Stimulated activated CD4-positive, alpha-beta T cell treated with anti-CD3 and anti-CD28 coated beads, Interleukin-2, amount 100 ng/mL, for 24 hours (primary cell): ENCODE measurements at regions not wholly inside any gene's neighbourhood (a gene's known extent, or its start where the extent isn't known, plus 50 kb on each side); places are given as distances from the start of the nearest gene placed in this dataset.

Experiments
- DNase-seq, 2 donors: peaks; one replicate each; pipeline ENCODE4 v3.0.0-alpha.2; 2020

DNA sequence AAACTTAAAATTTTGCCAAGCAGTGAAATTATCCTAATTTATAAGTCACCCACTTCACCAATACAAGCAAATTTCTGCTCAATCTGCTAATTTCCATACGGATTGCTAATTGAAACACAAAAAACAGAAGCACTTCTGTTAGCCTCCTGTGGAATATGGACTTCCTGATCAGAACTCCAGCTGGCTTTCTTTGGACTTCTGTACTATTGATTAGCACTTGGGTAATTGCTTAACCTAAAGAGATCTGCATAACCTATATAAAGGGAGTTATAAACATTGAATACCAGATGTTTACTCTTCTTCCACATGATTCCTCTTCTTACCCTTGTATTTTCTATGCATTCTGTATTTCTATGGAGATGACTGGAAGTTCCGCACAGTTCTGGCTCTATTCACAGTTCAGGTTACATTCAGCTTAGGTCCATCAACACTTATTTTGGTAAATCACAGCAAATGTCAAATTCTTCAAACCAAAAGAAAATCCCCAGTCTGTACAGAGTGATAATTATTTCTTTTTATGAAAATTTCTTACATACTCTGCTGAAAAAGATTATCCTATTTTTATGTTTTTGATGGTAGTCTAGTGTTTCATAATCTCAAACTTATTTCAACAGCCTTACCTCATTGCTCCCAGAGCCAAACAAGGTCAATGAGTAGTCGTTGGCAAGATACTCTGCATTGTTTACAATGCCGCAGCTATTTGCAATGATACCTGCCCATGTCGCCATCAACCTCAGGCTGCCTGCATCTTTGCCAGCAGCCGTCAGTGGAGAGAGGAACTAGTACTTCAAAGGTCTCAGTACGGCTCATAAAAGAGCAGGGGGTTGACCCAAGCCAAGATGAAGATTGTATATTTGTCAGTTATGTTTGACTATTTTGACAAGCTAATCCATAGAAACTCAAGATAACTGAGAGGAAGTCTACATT lies 225.6 kb downstream of the AHR start:
- no peak for DNase-seq

DNA sequence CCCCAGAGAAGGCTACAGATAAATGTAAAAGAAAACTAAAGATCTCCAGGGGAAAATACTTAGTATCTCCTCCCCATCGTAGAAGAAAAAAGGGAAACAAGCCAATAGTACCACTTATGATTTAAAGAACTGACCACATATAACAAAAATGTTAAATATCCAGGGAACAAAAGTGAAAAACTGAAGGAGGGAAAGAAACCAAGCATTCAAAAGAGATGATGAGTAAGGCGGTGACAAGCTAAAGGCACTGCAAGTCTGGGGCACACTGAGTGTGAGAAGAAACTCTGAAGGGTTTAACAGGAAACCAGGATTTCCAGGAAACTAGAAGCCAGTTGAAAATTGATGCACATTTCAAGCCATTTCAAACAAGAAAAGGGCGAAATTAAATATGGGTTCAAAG lies 226.3 kb downstream of the AHR start:
- DNase-seq, result no peak

DNA sequence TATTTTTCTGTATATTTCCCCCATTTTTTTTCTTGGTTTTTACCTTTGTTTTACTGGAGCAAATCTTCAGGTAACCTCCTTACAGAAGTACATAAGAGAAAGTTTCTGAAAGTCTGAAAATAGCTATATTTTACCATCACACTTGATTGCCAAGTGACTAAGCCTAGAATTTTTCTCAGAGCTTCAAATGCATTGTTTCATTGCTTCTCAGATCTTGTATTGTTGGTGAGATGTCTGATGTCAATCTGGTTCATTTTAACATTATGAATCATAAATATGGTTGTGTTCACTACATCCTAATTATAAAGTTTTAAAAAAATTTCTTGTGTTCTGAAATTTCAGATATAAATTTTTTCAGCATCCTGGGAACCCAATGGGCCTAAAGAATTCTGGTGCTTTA lies 228.2 kb downstream of the AHR start:
- DNase-seq, result no peak

DNA sequence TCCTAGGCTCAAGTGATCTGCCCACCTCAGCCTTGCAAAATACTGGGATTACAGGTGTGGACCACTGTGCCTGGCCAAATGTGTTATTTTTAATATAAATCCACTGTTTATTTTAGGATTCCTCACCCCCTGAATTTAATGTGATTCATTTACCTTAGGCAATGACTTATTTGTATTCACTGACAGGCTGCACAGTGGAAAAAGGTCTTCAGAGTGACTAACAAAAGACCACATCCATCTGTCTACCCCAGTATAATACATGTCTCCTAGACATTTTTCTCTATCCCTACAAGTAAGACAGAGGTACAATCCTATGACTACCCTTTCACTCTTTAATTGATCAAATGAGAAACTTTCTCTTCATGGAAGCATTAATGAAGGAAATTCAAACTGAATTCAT lies 230.2 kb downstream of the AHR start:
- no peak for DNase-seq

DNA sequence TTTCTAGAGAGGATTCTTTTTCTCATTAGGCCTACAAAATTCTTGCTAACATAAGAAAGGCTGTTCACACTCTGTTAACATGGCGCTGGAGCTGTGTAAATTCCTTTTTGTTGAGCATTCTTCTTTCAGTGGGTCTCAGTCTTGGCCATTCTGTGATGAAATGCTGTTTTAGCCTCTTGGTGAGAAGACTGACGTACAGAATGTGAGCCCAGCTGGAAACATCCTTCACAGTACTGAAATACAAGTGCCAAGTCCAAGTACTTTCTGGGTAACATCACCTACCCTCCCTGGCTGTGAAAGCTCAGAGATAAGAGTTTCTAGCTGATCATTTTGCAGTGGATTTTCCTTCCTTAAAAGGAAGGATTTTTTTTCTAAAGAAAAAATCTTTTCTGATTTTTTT lies 231.8 kb downstream of the AHR start:
- no peak for DNase-seq

DNA sequence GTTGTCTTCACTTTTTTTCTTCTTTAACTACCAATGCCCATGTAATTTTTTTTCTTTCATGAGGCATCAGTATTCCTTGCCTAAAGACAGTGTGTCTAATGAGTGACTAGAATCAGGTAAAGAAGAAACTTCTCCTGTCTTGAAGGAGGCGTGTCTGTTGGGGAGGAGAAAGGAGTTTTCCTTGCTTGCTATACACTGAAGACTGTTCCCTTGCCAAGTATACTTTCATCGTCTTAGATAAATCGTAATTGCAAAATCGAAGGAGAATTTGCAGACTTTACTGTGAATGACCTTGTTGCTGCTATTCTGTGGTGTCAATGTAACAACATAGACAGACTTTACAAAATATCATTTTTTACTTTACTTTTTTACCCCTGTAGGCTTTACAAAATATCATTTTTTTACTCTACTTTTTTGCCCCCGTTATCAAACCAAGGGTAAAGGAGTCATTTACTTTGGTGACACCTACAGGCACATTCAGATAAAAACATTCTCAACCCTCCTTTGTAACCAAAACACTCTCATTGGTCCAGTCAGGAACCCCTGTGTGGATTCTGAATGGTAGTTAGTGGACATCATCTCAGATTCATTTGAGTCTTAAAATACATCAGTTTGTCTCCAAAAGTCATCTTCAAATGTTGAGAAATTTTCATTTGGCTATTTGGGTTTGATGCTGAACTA lies 232.4 kb downstream of the AHR start:
- DNase-seq, result no peak

DNA sequence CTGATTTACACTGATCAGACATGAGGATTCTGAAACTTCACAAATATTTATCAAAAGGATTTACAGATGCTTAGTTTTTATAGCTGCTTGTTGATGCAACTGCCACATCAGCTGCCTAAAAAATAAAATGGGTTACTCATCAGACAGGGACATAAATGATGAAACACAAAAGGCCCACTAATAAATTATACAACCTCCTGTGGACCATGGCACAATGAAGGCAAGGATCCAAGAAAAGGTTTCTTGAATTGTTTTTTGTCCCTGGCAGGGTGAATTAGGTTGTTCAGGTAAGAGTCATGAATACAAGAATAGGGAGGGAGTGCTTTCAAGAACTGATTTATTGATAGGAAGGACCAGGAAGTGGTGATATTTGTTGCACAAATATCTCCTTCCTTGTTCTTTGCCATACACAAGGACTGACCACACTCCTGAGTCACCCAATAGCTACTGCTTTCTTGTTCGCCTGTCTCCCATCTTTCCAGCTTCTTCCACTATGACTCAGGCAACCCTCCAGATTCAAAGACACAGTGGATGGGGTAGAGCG lies 234.5 kb downstream of the AHR start:
- no peak for DNase-seq

DNA sequence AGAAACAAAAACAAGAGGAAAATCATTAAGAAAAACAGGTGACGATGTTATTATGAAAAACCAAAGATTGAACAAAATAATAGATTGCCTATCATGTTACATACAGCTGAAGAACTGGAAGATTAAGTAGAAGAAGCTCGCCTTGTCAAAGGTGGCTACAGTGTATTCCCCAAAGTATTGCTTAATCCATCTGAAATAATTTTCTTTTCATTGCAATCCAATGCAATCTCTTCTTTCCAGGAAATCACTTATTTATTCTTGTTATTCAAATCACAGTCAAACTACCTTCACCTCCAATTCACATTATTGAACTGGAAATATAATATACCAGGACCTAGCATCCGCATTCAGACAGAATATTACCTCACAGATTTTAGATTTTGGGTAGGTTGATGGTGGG lies 235.9 kb downstream of the AHR start:
- no peak for DNase-seq

DNA sequence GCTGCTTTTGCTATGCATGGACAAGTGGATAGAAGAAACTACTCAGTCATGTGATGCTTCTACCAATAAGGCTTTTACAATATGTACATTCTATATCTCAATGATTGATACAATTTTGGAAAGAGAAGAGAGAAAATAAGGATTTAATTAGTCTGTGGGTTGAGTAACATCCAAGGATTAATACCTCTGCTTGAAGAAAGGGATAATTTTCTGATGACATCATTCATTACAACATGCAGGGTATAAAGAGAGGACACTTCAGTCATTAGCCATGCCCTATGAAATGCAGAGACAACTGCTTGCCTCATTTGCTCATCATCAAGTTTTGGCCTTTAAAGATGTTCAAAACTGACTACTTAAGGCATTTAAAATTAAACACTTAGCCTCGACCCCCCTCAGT lies 237.3 kb downstream of the AHR start:
- DNase-seq, result no peak

DNA sequence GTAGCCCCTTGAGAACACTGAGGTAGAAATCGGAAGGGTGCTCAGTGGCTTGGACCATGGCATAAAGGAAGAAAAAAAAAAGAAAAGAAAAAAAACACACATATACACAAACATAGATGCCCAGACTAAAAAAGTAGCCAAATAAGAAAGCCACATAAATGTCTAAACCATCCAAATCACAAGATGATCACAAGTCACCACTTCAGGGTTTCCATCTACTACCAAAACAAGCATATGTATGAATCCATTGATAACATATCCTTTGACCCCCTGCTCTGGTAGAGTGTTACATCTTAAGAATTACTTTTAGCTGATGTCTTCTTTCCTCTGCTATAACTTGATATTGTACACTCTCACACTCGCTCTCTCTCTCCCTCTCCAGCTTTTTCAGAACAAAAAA lies 245.9 kb downstream of the AHR start:
- no peak for DNase-seq

DNA sequence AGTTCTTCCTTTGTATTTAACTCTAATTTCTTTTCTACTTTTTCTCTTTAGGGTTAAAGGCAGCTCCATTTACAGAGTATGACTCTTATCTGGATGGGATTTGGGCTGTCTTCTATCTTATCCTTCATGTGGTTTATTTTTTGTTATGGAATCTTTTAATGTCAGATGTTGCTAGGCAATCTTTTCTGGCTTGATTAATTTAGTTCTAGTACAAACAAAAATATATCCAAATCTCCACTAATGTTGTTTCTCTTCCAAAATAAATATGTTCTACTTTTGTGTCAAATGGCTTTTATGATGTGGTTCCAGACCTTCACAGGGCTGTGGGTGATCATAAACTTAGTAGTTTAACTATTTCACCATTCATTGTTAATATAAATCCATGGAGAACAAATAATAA lies 246.9 kb downstream of the AHR start:
- no peak for DNase-seq

DNA sequence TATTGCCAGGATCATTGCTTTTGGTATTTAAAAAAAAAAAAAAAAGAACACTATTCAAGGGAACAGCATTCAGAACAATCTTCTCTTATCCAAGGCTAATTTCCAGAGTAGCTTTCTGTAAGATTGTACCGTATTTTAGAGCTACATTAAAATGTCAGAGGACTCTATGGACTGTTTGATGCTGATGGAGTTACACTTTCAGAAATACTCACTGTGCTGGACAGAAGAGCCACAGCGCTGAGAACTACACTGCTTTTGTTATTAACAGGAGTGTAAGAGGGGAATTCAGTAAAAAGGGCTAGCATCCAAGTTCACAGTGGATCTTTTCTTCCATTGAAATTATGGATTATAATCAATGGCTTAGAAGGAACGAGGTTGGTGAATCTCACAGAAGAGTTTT lies 247.7 kb downstream of the AHR start:
- DNase-seq, result no peak

DNA sequence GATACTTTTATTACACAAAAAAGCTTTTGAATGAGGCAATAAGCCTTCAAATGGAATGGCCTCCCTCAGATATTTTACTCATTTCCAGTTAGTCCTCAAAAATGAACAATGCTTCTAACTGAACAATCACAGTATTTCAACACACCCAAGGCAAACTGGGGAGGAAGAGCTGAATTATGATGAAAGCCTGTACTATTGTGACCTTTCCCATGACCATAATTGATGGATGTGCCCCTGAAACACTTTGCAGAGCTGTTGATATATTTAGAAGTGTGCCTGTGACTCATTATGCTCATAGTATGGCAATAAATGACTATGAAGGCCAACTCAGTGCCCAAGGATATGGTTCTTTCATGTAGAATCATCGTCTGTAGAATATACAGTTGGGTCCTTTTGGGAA lies 248.1 kb downstream of the AHR start:
- no peak for DNase-seq

DNA sequence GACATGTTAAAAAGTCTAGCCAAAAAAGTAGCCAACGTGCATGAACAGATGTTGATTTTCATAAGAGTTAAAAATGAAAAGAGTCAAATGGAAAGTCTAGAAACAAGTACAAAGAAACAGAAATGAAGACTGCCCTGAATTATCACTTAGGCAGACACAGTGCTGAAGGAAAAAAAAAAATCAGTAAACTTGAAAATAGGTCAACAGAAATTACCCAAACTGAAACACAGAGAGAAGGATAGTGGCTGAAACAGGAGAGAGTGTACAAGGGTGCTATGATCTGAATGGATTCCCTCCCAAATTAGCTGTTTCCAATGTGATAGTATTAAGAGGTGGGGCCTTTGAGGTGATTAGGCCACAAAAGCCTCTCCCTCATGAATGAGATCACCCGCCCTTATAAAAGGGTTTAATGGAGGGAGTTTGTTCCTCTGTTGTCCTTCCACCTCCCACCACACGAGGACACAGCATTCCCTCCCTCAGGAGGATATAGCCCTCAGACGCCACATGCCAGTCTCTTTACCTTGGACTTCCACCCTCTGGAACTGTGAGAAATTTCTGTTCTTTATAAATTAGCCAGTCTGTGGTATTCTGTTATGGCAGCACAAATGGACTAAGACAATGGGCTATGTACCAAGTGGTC lies 249.7 kb downstream of the AHR start:
- no peak for DNase-seq

DNA sequence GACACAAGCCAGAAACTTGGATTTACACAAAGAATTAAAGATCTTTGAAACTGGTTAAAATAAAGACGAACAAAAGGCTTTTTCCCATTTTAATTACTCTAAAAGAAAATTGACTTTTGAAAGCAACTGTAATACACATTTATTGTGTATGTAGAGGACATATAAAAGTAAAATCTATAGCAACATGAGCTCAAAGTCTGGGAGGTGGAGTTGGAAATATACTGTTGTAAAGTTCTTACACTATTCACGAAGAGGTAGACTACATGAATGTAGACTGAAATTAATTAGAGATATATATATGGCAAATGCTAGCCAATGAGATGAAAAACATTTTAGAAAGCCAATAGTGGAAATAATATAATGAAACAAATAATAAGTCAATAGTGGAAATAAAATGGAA lies 251.0 kb downstream of the AHR start:
- DNase-seq, result no peak

DNA sequence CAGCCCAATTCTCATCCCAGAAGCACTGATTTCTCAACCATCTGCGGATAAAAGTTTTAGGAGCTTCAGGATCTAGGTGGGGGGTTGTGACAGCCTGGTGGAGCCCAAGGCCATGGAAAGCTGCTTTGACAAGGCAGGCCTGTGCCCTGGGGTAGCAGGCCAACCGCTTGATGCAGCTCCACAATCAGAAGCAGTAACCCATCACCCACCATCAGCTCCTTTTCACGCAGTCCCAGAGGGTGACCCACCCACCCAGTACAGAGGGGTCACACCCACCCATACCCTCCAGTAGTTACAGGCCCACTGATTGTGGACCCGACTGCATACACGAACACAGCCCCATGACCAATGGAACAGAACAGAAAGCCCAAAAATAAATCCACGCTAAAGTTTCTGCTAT lies 253.9 kb downstream of the AHR start:
- no peak for DNase-seq

DNA sequence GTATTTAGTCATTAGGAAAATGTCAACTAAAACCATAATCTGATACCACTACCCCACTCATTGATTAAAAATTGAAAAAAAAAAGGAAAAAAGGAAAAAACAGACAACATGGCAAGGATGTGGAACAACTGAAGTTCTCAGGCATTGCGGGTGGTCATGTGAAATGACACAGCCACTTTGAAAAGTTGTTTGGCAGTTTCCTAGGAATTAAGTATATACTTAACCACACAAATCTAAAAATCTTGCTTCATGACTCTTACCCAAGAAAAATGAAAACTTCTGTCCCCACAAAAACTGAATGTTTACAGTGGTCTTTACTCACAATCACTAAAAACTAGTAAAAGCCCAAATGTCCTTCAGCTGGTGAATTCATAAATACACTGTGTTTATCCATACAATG lies 254.5 kb downstream of the AHR start:
- DNase-seq, result no peak

DNA sequence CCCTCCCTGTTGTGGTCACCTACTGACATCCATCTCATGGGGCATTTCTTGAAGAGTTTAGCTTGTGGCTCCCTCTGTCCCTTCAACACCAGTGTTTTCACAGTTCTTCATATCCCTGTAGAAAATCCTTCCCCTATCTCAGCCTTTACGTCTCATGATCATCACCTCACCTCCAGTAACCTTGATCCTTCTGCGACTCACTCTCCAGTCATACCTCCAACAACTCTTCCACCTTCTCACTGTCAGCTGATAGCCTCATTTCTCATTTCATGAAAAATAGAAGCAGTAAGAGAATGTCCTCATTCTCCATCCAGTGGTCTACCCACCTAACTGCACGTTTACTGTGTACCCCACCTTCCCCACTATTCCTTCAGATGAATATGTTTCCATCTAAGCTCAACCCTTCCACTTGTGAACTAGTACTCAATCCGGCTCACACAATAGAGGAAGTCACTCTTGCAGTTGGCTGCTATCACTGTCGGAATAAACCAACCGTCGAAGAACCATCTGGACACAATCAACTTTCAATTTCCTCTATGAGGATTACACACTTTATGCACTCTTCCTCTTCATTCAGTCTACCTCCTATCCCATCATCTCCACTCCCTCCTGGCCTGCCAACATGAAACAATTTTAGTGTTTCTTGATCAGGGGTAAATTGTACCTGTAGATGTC lies 256.0 kb downstream of the AHR start:
- no peak for DNase-seq

DNA sequence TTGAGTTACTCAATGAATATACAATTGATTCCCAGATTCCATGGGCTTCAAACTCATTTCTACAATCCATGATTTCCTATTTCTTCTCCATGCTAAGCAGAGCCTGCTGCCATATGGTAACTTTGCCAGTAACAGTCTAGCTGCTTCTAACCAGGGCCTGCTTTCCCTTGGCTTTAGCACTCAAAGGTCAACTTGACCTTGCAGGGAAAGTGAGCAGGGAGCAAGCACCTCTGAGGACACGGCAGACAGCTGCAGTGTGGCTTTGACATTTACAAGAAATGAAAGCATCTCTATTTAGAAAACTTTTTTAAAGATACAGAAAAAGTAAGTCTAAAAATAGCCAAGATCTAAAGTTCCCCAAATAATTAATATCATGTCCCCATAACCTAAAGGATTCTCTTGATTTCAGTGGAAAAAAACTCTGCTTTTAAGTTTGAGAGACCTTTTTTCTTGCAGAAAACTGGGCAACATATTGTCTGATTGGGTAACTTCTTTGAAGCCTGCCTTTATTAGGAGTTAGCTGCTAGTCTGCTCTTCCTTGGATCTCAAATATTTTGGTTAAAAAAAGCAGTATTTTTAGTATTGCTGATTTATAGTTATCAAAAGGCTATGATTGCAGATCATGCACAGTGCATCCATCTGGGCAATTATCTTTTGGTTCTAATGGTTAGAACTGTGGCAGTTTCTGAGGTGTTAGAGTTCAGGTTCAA lies 257.9 kb downstream of the AHR start:
- DNase-seq, result no peak

DNA sequence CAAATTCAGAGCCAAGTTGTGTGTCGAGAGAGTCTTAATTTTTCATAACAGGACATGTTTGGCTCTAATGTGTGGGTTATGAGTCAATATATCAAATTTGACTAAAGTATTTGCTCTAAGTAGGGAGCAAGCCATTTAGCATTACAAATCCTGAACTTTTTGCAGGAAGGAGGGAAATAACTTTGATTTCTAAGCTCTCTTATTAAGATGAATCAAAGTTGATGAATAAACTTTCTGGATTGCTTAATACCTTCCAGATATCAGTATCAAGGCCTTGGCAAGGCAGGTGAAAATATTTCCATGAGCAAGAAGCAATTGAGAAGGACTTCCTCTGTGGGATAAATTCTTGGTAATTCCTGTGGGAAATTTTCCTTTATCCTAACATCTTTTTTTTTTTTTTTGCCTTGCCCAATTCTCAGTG lies 258.8 kb downstream of the AHR start:
- DNase-seq, result no peak

DNA sequence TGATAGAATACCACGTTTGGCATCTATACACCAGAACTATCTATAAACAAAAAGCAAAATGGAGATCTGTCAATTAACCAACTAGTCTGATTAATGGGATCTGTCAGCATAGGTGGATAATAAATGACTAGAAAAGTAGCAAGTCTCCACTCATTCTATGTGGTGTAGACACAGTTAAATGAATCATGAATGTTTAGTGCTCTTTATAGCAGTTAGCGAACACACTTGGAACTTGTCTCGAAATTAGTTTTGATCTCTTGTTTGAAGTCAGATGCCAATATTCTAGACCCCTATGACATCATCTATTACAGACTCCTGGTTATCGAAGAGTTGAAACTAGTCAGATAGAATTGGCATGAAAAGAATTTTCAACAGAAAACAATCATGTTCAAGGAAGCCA lies 259.7 kb downstream of the AHR start:
- DNase-seq, result no peak

DNA sequence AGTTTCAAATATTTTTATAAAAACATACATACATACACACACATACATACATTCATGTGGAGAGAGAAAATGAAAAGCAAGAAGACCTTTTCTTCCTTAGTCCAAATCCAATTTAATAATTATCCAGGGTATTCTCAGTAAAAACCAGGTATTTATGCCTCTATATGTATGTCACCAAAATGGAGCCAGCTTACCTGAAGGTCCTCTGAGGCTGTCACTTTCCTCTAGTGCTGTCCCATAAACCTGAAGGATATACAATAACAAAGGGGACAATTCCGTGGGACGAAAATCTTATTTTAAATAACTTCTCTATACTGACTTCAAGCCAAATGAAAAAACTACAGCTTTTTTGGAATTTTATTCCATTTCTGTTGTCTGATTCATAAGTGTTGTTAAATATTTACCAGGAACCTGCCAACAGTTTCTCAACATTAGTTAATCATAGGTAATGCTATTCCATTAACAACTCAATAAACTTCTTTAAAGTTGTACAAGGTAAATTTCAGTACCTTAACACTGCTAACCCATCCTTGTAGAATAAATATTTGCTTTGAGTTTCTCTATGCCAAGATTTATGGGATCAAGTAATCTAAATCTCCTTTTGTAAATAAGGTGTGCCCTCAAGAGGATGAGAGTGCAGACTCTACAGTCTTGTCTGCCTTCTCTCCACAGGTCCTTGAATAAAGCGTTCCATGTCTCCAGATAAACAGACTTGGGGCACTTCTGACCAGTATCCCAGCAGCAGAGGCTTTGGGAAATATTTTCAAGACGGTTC lies 260.3 kb downstream of the AHR start:
- DNase-seq, result no peak
